GM18505 (cell line): ENCODE measurements at regions not wholly inside any gene's neighbourhood (a gene's known extent, or its start where the extent isn't known, plus 50 kb on each side); places are given as distances from the start of the nearest gene placed in this dataset.

Experiments used
- ATAC-seq: cut with Tn5 transposase; IDR thresholded peaks from one replicate; pipeline ENCODE4 v1.9.1; 2021; ENCODE audit not compliant: unreplicated experiment
- POLR2A ChIP-seq: IDR thresholded peaks from 4 replicates; pipeline ENCODE4 v1.6.1; 2011; ENCODE audit warnings: borderline replicate concordance; ENCODE audit not compliant: insufficient read depth, insufficient read length; ENCODE audit errors: extremely low read depth

DNA sequence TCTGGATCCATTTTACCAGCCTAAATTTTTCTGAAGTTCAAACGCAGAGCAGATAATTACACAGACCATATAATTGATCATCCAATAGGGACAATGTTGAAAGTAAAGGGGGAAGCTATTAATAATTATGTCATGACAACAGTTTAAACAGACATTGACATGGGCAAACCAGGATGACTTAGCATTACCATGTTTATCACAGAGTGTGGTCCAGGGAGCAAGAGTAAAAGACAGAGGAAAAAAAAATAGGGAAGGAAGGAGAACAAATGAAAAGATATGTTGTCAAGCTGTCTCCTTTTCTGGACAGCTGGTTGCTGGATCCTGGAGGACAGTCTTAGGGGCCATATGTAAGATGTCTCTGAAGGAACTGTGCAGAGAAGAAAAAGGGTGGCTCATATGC, 69.4 kb upstream of the FBXL4 start:
- no peak for TF ChIP-seq POLR2A
- no peak for ATAC-seq

GRCh38 chr6:99016355-99016754, 68.6 kb upstream of the FBXL4 start:
- TF ChIP-seq POLR2A = no peak

DNA sequence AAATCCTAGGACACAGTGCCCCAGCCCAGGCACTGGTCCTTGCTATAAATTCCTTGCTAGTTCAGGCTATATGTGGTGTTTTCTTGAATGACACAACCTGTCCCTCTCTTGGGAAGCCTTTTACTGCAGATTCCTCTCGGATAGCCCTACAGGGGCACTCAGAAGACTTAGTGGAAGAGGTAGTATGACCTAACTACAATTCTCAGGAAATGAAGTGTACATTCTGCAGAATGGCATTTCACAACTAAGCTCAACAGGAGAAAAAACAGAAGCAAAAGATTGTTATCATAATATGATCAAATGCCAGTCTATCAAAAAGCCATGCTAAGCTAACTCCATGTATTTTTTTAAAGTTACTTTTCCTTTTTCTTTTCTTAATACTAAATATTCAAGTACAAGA, 66.3 kb upstream of the FBXL4 start:
- ATAC-seq = no peak
- TF ChIP-seq POLR2A = no peak

More at GRCh38 chr6:99016355-99016754, 68.6 kb upstream of the FBXL4 start:
- no peak for ATAC-seq

DNA sequence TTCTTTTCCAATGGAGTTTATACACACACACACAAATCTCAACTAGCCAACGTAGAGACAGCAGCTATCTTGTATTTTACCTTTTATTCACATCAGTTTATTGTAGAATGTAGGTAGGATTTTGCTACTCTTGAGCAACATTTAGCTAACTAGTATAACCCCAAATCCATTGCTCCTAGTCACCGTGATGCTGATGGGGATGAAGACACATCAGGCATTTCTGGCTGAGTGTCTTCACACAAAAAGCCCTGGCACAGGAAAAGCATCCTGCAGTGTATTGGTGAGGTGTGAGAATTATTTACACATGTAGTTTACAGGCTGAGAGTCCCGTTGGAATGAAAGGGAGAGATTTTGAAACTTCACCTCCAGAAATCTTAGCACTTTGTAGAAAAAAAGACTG, 65.9 kb upstream of the FBXL4 start:
- TF ChIP-seq POLR2A = no peak
- ATAC-seq = no peak

- TF ChIP-seq POLR2A = no peak
- ATAC-seq = no peak
Measured at GRCh38 chr6:99013145-99013544, 65.4 kb upstream of the FBXL4 start.

- ATAC-seq = no peak
- TF ChIP-seq POLR2A = no peak
Measured at GRCh38 chr6:99011151-99011550, 63.4 kb upstream of the FBXL4 start.

DNA sequence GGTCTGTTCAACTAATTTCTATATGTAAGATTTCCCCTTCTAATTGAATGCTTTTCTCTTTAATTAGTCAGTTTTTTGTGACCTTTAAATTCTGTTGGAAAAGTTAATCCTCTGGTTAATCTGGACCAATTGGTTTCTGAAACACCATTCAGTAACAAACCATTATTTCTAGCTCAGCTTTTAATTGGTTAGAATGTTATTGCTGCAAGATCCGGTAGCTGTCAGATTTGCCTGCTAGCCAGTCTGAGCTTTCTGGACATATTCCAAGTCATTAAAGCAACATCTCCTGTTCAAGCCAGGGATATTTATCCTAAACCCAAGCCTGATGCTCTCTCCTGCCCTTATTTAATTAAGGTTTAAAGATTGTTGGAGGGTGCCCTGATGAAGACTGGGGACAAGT, 55.1 kb upstream of the FBXL4 start:
- ATAC-seq = no peak
- TF ChIP-seq POLR2A = no peak

DNA sequence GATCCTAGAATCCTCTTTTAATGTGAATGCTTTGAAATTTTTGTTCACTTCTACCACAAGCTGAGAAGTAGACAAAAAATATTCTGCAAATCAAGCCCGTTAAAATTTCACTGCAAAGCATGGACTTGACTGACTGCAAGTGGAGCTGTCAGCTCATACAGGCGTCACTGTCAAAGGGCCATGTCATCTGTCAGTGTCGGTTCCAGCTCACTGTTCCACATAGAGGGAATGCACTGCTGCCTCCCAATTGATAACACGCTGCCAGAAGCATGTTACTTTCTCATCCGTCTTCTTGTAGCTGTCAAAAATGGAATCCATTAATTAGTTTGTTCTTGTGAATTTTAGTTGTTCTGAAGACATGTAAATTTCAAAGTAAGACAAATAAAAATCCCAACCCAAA, 50.4 kb upstream of the FBXL4 start:
- no peak for ATAC-seq
- TF ChIP-seq POLR2A = no peak
